ENCODE measurements at regions not wholly inside any gene's neighbourhood (a gene's known extent, or its start where the extent isn't known, plus 50 kb on each side); places are given as distances from the start of the nearest gene placed in this dataset.

DNA sequence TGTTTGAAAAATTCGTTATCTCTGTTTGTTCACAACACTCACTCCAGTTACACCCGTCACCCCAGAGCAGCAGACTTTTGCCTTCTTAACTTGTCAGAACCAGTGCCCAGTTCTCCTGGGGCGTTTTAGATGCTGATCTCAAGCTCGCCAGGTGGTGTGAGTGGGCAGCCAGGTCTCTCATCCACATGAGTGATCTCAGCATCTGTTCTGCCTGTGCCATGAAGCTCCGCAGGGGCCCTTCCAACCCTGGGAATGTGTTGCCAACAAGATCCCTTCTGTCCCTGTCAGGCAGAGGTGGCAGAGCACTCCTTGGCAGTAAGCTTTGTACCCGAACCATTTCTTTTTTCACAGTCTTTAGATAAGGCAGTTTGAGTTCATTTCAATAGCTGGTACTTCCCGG, 896.5 kb downstream of the UQCRFS1 start:
- no peaks in the 10 kb centered on the region for H4K20me1 ChIP-seq (ENCODE audit: insufficient read depth, low read length)
- peaks cover 2% of the 10 kb centered on the region for H3K9me3 ChIP-seq (ENCODE audit: low read depth, low read length)
- no peak overlapping the region for H2AFZ ChIP-seq (ENCODE audit: low read length)
- DNase-seq (ENCODE audit: insufficient read length, low spot score, missing footprints), result no peak
- no peak overlapping the region for H3K27ac ChIP-seq (ENCODE audit: low read depth, low read length)
- TF ChIP-seq, protein P1, sequence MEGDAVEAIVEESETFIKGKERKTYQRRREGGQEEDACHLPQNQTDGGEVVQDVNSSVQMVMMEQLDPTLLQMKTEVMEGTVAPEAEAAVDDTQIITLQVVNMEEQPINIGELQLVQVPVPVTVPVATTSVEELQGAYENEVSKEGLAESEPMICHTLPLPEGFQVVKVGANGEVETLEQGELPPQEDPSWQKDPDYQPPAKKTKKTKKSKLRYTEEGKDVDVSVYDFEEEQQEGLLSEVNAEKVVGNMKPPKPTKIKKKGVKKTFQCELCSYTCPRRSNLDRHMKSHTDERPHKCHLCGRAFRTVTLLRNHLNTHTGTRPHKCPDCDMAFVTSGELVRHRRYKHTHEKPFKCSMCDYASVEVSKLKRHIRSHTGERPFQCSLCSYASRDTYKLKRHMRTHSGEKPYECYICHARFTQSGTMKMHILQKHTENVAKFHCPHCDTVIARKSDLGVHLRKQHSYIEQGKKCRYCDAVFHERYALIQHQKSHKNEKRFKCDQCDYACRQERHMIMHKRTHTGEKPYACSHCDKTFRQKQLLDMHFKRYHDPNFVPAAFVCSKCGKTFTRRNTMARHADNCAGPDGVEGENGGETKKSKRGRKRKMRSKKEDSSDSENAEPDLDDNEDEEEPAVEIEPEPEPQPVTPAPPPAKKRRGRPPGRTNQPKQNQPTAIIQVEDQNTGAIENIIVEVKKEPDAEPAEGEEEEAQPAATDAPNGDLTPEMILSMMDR (IDR thresholded peaks at IDR 0.05; ENCODE audit: extremely low read depth, low read depth, low read length), result no peak
- no peaks in the 10 kb centered on the region for H3K27me3 ChIP-seq (ENCODE audit: insufficient read depth, low read length)
- no peaks in the 10 kb centered on the region for H3K4me1 ChIP-seq (ENCODE audit: insufficient read depth, low read length)
- H3K36me3 ChIP-seq (ENCODE audit: insufficient read depth, low read length), result no peaks in the 10 kb centered on the region
- H3K4me3 ChIP-seq (ENCODE audit: insufficient read depth, low read length), result no peak overlapping the region
- H3K79me2 ChIP-seq (ENCODE audit: insufficient read depth, low read length), result no peaks in the 10 kb centered on the region
- no peak overlapping the region for H3K4me2 ChIP-seq (ENCODE audit: insufficient read depth, low read length)

DNA sequence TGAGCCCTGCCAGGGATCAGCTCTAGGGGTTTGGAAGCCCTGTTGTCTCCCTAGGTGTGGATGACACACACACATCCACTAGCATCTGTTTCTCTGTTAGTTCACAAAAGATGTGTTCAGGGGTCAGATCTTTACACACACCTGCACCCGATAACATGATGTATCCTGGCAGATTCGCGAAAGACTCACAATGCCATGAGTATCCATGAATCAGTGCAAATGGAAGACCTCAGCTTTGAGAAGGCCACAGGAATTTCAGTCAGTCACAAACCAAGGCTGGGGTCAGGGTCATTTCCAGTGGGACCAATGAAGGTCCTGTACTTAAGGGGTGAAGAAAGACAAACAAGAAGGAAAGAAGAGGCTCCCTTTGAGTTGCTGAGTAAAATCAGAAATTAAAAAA, 898.2 kb downstream of the UQCRFS1 start:
- H3K4me2 ChIP-seq (ENCODE audit: insufficient read depth, low read length), result no peak overlapping the region
- DNase-seq (ENCODE audit: insufficient read length, low spot score, missing footprints), result no peak
- peaks cover 2% of the 10 kb centered on the region for H3K9me3 ChIP-seq (ENCODE audit: low read depth, low read length)
- no peaks in the 10 kb centered on the region for H3K27me3 ChIP-seq (ENCODE audit: insufficient read depth, low read length)
- no peaks in the 10 kb centered on the region for H3K36me3 ChIP-seq (ENCODE audit: insufficient read depth, low read length)
- H2AFZ ChIP-seq (ENCODE audit: low read length), result no peak overlapping the region
- TF ChIP-seq, protein P1 (IDR thresholded peaks at IDR 0.05; ENCODE audit: extremely low read depth, low read depth, low read length), result no peak
- H3K4me1 ChIP-seq (ENCODE audit: insufficient read depth, low read length), result no peaks in the 10 kb centered on the region
- H4K20me1 ChIP-seq (ENCODE audit: insufficient read depth, low read length), result no peaks in the 10 kb centered on the region
- no peak overlapping the region for H3K4me3 ChIP-seq (ENCODE audit: insufficient read depth, low read length)
- H3K79me2 ChIP-seq (ENCODE audit: insufficient read depth, low read length), result no peaks in the 10 kb centered on the region
- no peak overlapping the region for H3K27ac ChIP-seq (ENCODE audit: low read depth, low read length)

DNA sequence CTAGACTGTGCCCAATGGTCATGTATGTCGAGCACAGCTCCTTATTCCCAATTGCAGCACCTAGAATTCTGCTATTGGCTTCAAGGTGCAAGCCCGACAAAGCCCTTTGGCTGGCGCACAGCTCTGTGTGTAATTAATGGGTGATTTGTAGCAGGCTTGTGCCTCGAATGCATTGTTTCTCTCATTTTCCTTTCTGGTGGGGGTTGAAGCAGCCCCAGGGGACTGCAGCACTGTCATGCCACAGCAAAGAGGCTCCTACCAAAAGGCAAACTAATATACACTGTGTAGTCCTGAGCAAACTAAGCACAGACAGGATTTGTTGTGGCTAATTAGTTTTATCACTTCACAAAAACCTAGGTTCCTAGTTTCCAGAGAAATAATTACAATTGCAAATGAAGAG, 898.7 kb downstream of the UQCRFS1 start:
- H3K4me1 ChIP-seq (ENCODE audit: insufficient read depth, low read length), result no peaks in the 10 kb centered on the region
- H3K4me2 ChIP-seq (ENCODE audit: insufficient read depth, low read length), result no peak overlapping the region
- TF ChIP-seq, protein P1 (IDR thresholded peaks at IDR 0.05; ENCODE audit: extremely low read depth, low read depth, low read length), result no peak
- H3K36me3 ChIP-seq (ENCODE audit: insufficient read depth, low read length), result no peaks in the 10 kb centered on the region
- H3K27ac ChIP-seq (ENCODE audit: low read depth, low read length), result no peak overlapping the region
- no peaks in the 10 kb centered on the region for H4K20me1 ChIP-seq (ENCODE audit: insufficient read depth, low read length)
- H3K79me2 ChIP-seq (ENCODE audit: insufficient read depth, low read length), result no peaks in the 10 kb centered on the region
- H2AFZ ChIP-seq (ENCODE audit: low read length), result no peak overlapping the region
- no peaks in the 10 kb centered on the region for H3K27me3 ChIP-seq (ENCODE audit: insufficient read depth, low read length)
- H3K9me3 ChIP-seq (ENCODE audit: low read depth, low read length), result peaks cover 2% of the 10 kb centered on the region
- H3K4me3 ChIP-seq (ENCODE audit: insufficient read depth, low read length), result no peak overlapping the region
- no peak for DNase-seq (ENCODE audit: insufficient read length, low spot score, missing footprints)

DNA sequence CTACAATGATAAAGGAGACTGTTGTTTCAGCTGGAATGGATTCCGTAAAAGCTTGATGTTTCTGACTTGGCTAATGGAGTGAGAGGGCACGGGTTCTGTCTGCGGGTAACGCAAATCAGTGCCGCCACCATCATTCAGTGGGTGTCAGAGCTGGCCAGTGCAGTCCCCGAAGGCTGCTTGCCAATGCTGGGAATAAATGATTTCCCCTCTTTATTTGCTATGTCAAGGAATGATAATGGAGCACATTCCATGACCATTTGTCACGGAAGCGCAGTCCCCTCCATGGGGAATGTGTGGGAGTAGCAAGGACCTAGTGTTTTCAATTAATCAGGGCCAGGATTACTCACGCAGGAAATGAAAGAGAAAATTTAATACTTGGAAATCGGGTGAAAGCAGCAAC, 899.3 kb downstream of the UQCRFS1 start:
- no peaks in the 10 kb centered on the region for H3K27me3 ChIP-seq (ENCODE audit: insufficient read depth, low read length)
- no peaks in the 10 kb centered on the region for H3K36me3 ChIP-seq (ENCODE audit: insufficient read depth, low read length)
- H3K4me1 ChIP-seq (ENCODE audit: insufficient read depth, low read length), result no peaks in the 10 kb centered on the region
- H4K20me1 ChIP-seq (ENCODE audit: insufficient read depth, low read length), result no peaks in the 10 kb centered on the region
- DNase-seq (ENCODE audit: insufficient read length, low spot score, missing footprints), result no peak
- H3K9me3 ChIP-seq (ENCODE audit: low read depth, low read length), result peaks cover 2% of the 10 kb centered on the region
- no peak overlapping the region for H3K27ac ChIP-seq (ENCODE audit: low read depth, low read length)
- no peak overlapping the region for H3K4me3 ChIP-seq (ENCODE audit: insufficient read depth, low read length)
- H3K79me2 ChIP-seq (ENCODE audit: insufficient read depth, low read length), result no peaks in the 10 kb centered on the region
- H2AFZ ChIP-seq (ENCODE audit: low read length), result no peak overlapping the region
- peak overlapping the region; percentile 13 for H3K4me2 ChIP-seq (ENCODE audit: insufficient read depth, low read length)
- TF ChIP-seq, protein P1 (IDR thresholded peaks at IDR 0.05; ENCODE audit: extremely low read depth, low read depth, low read length), result no peak

Data from osteoblast (primary cell).